ENCODE measurements at regions not wholly inside any gene's neighbourhood (a gene's known extent, or its start where the extent isn't known, plus 50 kb on each side); places are given as distances from the start of the nearest gene placed in this dataset.

- DNase-seq (ENCODE audit: low read depth) = peak; percentile 100
Measured at GRCh38 chr1:235011599-235012435, 116.8 kb downstream of the TOMM20 start.

- no peak for DNase-seq (ENCODE audit: low read depth)
Measured at GRCh38 chr1:235011064-235011598, 117.5 kb downstream of the TOMM20 start.

GRCh38 chr1:235009561-235010306 is 118.9 kb downstream of the TOMM20 start:
- DNase-seq (ENCODE audit: low read depth) = no peak

GRCh38 chr1:235009074-235009473 is 119.6 kb downstream of the TOMM20 start:
- DNase-seq (ENCODE audit: low read depth) = no peak

GRCh38 chr1:235008239-235008638 is 120.4 kb downstream of the TOMM20 start:
- DNase-seq (ENCODE audit: low read depth) = no peak

GRCh38 chr1:235006816-235007215 is 121.8 kb downstream of the TOMM20 start:
- no peak for DNase-seq (ENCODE audit: low read depth)

- no peak for DNase-seq (ENCODE audit: low read depth)
Measured at GRCh38 chr1:235006132-235006721, 122.4 kb downstream of the TOMM20 start.

- no peak for DNase-seq (ENCODE audit: low read depth)
Measured at GRCh38 chr1:235004840-235005391, 123.7 kb downstream of the TOMM20 start.

GRCh38 chr1:235004276-235004675 is 124.4 kb downstream of the TOMM20 start:
- no peak for DNase-seq (ENCODE audit: low read depth)

- DNase-seq (ENCODE audit: low read depth) = no peak
Measured at GRCh38 chr1:235002706-235003300, 125.8 kb downstream of the TOMM20 start.

- no peak for DNase-seq (ENCODE audit: low read depth)
Measured at GRCh38 chr1:234999513-234999940, 129.1 kb downstream of the TOMM20 start.

GRCh38 chr1:234997896-234998741 is 130.5 kb downstream of the TOMM20 start:
- DNase-seq (ENCODE audit: low read depth) = peak; percentile 60

- DNase-seq (ENCODE audit: low read depth) = peak; percentile 100
Measured at GRCh38 chr1:234997201-234997895, 131.3 kb downstream of the TOMM20 start.

GRCh38 chr1:234996245-234996757 is 132.3 kb downstream of the TOMM20 start:
- DNase-seq (ENCODE audit: low read depth) = peak; percentile 42

- DNase-seq (ENCODE audit: low read depth) = no peak
Measured at GRCh38 chr1:234994436-234995295, 134.0 kb downstream of the TOMM20 start.

- DNase-seq (ENCODE audit: low read depth) = no peak
Measured at GRCh38 chr1:234992065-234992464, 136.6 kb downstream of the TOMM20 start.

- no peak for DNase-seq (ENCODE audit: low read depth)
Measured at GRCh38 chr1:234990874-234991801, 137.5 kb downstream of the TOMM20 start.

- no peak for DNase-seq (ENCODE audit: low read depth)
Measured at GRCh38 chr1:234990328-234990675, 138.3 kb downstream of the TOMM20 start.
